Right lobe of liver (tissue), 4 donors: ENCODE measurements at regions not wholly inside any gene's neighbourhood (a gene's known extent, or its start where the extent isn't known, plus 50 kb on each side); places are given as distances from the start of the nearest gene placed in this dataset.
"Not testable (repeated sequence)": the region's sequence is repeated elsewhere in the genome, so short reads cannot be mapped to it uniquely, and the experiment has no call there.

ENCODE experiments used
- CTCF ChIP-seq, 4 donors: fragments of 200-600 bp in 3 of 4; fragments of 450-650 bp in 1 of 4; IDR thresholded peaks; one replicate each; pipeline versions ENCODE4 v1.5.1 to v1.8.0; 2016 to 2022; ENCODE audit warnings: antibody characterized with exemption in 4 of 4, mild to moderate bottlenecking in 2 of 4
- POLR2A ChIP-seq: fragments of 450-650 bp; IDR thresholded peaks from one replicate; pipeline ENCODE4 v1.6.1; 2017; ENCODE audit warnings: antibody characterized with exemption, mild to moderate bottlenecking
- donor health status: DM: no; HTN: no; CAD: no.
- donor health status: DM: no; HTN: no; CAD: no.
- donor health status: DM: no; HTN: yes; CAD: no.

- not testable (repeated sequence) for TF ChIP-seq CTCF (IDR thresholded peaks at IDR 0.05); POLR2A
Observed at GRCh38 chr9:115818651-115819050, 334.9 kb upstream of the PAPPA start.
